HG02981 (cell line): ENCODE measurements at regions not wholly inside any gene's neighbourhood (a gene's known extent, or its start where the extent isn't known, plus 50 kb on each side); places are given as distances from the start of the nearest gene placed in this dataset.

ENCODE experiments used
- ATAC-seq: cut with Tn5 transposase; IDR thresholded peaks from one replicate; pipeline ENCODE4 v1.9.1; 2021; ENCODE audit warnings: mild to moderate bottlenecking, moderate library complexity; ENCODE audit not compliant: unreplicated experiment

DNA sequence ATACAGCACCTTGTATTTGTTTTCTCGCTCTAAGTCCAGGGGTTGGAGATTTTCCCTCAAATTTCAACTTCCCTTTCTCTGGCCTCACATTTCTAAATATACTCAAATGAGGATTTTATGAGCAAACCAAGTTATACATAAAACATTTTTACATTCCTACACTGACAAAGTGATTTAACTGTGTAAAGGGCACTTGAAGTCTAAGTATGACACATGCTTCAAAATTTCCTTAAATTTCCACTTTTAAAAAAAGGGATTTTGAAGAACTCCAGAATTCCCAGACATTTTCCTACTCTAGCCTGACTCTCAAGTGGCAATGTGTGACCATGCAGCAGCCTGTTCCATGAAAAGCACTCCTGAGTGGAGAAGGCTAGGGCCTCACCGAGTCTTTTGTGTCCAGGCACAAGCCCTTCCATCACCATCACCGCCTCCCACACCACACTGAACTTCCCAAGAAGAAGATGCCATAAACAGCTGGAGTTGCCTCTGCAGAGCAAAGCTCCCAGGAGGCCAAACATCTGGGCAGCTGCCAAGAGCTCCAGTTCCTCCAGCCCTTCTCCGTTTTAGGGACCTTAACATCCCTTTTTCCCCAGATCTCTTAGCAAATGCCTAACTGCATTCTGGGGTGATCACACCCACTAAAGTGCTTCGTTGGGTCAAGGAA lies 68.9 kb downstream of the NCR2 start:
- ATAC-seq, result no peak

DNA sequence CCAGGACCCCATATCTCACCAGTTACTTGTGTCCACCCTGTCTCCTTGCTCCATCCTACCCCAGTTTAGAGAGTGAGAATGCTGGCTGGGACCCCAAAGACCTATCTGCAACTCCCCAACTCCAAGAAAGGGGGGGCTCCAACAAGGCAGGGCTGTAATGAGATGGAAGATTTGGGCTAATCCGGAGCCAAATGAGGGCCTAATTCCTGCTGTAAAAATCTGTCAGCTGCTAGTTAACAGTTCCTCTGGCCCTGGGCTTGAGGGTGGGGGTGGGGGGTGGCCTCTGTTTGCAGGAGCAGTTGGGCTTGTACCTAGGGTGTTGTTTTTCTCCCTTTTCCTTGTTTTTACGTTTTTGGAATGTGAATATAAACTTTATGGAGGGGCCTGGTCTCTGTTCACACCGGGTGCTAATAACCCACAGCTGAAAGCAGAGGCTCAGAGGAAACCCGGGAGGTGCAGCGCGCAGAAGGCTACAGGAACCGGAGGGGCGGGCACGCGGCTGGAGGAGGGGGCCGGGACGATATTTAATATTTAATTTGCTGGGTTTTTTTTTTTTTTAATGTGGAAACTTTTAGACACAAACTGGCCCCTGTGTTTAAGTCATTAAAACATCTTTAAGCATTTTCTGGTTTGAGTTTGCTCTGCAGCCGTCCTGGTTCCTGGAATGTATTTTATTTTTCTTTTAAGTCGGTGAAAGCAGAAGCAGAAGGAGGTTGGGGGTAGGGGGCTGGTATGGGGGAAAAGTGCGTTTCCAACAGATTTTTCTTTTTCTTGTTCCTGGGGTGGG lies 70.7 kb downstream of the NCR2 start:
- no peak for ATAC-seq

DNA sequence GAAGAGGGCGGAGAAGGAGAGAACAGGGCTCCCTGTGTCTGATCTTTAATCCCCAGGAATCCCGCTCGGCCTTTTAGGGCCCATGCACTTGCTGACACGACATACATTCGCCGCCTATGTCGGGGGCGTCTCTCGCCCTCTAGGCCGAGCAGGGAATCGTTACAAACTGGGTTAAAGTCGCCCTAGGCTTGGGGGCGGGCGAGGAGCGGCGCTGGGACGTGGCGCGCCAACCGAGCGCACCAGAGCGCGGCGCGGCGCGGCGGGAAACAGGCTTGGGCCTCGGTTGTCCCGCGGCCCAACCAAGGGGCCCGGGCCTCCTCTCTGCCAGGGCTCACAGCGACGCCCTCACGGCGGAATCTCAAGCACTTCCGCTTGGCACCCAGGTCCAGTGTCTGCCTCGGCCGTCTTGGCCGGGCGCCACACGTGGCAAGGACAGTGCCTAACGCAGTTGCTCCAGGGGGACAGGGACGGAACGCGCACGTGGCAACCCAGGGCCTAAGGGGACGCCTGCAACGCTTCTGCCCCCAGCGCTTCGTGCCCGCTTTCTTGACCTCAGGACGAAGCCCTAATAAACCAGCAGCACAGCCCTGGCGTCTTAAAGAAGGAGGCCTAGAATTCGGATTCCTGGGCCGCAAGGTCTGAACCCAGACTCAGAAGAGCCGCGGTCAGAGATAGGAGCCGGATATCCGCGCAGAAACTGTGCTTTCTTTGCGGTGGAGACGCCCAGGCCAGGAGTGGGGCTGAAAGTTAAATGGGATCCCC lies 71.5 kb downstream of the NCR2 start:
- no peak for ATAC-seq

DNA sequence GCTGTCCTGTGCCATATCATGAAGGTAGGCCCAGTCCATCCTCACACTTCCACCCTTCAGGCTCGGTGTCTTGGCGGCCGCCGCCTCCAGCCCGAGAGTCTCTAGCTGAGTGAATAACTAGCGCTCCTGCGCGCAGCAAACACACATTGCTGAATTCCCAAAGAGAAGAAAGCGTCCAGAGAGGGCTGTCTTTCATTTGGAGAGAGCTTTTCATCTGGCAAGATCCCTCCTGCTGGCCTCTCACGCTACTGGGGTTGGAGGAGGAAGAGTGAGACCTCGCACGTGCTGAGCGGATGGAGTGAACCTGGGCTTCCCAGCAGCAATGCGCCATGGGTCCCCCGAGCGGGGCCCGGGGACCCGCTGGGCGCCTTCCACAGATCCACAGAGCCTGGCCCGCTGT lies 73.2 kb downstream of the NCR2 start:
- ATAC-seq, result no peak

DNA sequence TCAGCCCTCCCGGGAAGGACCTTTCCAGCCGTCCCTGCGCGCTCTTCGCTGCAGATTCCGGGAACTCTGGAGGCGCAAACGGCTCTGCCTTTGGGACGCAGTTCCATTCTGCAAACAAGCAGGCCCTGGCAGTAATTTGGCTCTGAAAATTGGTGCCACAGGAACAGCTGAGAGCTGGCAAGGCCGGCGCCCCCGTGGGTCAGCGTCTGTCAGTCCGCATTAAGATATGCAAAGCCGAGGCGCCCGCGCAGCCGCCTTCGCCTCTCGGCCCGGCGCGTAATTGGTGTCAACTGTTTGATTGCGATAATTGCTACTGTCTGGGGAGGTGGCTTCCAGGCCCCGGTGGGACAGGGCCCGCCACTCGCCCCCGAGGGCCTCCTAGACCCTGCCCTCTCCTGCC lies 73.6 kb downstream of the NCR2 start:
- ATAC-seq, result no peak

DNA sequence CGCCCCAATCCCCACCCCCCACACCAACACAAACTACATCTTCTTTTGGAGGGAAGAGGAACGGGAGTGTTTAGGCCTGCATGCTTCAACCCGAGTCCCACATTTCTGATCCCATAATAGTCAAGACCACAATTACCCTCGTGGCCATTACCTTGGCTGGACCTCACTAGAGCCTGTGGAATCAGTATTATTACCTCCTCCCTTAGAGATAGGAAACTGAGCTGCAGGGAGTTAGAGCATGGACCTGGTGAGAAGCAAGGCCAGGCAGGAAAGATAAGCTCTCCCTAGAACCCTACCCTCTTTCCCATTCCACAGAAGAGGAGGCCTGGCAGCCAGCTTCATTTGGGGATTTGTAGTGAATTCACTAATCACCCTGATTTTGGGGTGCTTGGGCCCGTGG lies 74.1 kb downstream of the NCR2 start:
- ATAC-seq, result no peak

DNA sequence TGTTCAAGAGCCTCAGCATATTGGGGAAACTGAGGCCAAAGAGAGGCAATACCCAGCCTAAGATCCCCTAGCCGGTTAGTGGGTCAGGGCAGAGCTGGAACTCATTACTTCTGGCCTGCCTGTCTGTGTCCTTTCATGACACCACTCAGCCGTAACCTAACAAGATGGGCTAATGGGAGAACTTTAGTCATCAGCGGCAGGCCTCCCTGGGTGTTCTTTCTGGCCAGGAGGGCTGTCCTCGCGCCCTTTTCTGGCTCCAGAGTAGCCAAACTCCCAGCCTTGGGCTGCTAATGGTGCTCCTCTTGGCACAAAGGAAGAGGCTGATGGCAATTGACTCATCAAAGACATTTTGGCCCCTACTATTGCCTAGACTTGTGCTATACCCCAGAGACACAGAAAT lies 76.6 kb downstream of the NCR2 start:
- ATAC-seq, result no peak

DNA sequence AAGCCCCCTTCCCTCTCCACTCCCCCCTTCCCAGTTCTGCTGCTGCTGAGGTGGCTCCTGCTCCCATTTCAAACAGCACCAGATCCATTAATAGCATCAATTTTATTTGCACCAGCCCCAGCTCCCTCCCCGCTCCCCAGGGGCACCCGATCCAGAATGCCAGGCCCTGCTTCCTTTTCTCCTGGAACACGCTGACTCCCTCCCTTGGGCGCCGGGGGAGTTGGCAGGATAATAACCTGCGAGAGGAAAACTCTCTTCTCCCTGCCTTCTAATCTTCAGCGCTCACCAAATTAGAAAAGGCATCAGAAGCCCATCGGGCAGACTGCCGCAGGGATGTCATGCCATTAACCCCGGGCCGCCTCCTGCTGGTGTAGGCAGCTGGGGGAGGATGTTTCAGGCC lies 77.8 kb downstream of the NCR2 start:
- ATAC-seq, result no peak

DNA sequence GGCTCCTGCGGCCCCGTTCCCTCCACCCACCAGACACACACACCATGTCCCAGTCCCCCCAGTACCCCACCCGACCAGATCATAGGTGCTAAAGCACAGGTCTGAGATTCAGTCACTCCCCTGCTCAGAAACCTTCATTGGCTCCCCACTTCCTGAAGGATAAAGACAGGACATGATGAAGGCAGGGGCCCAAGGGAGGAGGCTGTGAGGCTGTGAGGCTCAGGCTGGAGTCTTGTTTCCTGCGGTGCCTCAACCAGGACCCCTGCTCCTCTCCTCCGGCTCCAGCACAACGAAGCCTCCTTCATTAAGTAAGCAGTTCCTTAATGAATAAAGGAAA lies 81.1 kb downstream of the NCR2 start:
- ATAC-seq, result no peak

DNA sequence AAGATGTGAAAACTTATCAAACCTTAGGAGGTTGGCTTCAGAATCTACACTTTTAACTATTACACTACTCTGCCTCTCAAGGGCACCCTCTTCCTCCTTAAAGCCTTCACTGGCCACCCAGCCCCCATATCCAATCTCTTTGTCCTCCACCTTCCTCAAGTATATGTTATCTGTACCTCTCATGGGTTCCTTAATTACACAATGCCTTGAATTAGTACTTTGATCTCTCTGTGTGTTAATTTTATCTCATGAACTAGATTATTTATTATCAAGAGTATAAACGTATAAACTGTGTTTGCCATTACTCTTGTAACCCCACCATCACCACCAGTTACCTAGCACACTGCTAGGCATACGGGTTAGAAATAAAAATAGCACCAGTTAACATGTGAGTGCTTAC lies 83.3 kb downstream of the NCR2 start:
- ATAC-seq, result no peak

DNA sequence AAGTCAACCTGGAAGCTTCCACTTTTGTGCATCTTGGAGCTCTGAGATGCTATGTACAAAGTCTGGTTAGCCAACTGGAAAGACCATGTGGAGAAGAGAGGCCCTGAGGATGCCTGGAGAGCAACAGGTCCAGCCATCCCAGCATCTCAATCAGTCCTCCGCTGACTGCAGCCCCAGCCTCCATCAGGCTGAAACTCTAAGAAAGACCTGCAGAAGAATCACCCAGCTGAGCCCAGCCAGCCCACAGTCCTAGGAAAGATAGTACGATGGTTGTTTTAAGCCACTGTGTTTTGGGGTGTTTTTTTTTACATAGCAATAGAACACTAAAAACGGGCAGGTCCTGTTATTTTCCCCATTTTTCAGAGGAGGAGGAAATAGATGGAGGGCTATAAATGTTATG lies 84.0 kb downstream of the NCR2 start:
- ATAC-seq, result no peak

DNA sequence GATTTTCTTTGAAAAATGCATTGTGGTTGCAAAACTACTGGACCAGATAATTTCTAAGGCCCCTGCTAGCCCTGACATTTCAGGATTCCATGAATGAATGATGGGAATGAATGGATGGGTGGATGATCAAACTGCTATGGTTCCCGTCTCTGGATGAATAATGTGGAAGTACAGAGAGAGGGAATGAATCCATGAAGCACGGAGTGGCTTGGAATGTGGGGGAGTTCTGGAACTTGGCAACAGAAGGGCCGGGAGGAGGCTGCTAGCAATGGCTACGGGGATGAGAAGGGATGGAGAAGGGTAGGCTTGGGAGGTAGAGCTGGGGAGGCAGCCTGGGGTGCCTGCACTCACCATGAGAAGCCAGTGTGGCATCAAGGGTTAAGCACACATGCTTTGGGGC lies 84.8 kb downstream of the NCR2 start:
- ATAC-seq, result no peak

DNA sequence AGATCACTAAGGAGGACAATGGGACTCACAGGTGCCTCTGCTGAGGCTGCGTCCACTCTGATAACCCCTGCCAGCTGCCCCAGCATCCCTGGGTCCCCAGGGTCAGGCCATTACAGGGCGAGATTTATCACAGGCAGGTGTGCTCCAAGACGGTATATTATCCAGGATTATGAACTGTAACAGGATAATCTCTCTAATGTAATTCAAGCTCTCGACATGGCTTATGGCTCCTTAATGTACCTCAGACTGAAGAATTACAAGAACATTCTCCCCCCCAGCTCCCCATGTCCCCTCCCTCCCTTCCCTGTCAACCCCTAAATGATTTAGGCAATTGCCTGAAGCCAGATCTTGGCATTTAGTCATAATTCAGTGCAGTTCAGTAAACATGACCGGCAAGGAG lies 86.8 kb downstream of the NCR2 start:
- no peak for ATAC-seq

DNA sequence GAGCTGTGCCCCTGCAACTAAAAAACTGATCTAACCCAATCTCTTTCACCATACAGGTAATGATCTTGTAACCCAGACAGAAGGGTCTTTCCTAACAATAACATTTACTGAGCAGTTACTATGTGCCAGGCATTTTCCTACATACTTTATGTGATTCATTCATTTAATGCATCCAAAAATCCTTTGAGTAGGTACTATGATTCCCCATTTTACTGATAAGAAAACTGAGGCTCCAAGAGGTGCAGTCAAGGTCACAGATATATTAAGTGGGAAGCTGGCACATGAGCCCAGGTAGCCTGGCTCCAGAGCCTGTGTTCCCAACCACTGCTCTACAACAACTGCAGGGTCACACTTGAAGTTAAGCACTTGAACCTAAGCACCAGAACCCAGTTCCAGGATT lies 87.6 kb downstream of the NCR2 start:
- ATAC-seq, result no peak

DNA sequence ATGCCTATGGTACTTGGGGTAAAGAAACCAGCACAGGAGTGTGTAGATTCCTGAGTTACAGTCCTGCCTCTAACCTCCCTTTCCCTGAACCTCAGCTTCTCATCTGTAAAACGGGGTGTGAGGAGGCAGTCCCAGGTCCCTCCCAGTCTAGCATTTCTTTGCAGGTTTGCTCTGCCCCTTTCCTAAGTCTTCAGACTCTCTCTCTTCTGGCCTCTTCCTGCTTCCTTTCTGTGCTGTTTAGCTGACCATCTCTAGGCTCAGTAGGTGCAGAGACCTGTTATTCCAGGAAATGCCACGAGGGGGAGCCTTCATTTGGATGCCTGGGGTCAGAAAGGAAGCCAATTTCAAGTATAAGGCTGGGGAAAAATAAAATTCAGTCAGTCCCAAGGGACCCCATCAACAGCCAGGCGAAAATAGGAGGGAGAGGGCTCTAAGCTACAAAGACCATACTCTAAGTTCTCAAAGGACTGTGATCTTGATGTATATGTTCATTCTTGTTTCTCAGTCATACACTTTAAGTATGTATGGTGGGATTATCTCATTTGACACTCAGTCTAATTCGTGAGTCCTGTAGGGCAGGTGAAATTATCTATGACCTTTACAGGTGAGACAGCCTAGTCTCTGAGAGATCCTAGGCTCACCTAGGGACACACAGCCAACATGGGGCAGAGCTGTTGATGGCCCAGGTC lies 89.1 kb downstream of the NCR2 start:
- peak; percentile 54 for ATAC-seq

DNA sequence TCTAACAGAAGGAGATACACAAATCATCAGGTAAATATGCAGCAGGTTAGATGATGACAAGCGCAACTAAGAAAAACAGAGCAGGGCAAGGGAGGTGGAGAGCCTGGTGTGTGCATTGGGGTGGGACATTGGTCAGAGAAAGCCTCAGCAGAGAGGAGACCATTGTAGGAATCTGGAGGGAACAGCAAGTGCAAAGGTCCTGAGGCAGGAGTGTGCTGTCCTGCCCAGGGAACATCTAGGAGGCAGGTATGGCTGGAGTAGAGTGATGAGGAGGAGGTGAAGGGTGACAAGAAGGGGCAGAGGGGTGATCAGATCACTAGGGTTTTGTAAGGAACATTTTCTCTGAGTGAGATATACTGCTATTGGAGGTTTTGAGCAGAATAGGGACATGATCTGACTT lies 90.1 kb downstream of the NCR2 start:
- no peak for ATAC-seq

DNA sequence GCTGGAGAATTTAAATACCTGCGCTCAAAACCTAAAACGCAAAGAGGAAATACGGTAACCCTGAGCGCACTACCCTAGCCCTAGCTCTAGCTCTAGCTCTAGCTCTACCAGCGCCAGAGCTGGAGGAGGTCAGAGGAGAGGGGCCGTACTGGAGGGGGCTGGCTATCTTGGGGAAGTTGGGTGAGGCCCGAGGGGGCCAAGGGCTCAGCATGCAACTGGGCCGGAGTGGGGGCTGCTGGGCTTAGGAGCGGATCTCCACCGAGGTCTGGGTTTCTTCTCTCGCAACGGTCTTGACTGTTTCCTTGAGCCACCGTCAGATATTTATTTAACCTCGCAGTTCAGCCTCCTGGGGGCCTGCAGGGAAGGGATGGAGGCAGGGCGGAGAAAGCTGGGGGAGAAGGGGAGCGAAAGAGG lies 91.0 kb downstream of the NCR2 start:
- no peak for ATAC-seq

DNA sequence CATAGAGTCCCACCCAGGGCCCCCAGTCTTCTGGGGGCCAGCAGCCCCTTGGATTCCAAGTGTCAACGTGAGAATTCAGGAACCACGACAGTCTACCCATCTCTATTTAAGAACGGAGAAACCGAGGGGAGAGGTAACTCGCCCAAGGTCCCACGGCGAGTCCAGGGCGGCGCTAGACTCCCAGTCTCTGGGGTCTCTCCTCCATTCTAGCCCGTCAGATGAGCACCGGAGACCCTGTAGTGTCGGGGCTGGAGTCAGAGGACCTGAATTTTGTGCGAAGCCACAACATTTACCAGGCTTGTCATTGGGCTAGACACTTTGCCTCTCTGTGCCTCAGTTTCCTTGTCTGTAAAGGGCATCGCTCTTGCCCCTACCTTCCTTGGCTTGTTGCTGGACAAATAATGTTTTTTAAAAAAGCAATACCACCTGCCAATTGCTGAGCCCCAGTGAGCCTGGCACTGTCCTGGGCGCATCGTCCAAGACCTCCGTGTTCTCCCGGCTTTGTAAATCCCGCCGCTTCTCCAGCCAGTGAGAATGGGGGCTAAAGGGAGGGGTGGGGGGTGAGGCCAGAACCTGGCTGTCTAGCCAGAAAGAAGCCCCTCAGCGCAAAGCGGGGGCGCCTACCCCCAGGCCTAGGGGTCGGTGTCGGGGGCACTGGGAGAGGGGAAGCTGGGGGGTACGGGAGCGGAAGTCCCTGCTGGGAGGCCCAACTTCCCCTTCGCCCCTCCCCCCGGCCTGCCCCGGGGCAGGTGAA lies 91.7 kb downstream of the NCR2 start:
- no peak for ATAC-seq

DNA sequence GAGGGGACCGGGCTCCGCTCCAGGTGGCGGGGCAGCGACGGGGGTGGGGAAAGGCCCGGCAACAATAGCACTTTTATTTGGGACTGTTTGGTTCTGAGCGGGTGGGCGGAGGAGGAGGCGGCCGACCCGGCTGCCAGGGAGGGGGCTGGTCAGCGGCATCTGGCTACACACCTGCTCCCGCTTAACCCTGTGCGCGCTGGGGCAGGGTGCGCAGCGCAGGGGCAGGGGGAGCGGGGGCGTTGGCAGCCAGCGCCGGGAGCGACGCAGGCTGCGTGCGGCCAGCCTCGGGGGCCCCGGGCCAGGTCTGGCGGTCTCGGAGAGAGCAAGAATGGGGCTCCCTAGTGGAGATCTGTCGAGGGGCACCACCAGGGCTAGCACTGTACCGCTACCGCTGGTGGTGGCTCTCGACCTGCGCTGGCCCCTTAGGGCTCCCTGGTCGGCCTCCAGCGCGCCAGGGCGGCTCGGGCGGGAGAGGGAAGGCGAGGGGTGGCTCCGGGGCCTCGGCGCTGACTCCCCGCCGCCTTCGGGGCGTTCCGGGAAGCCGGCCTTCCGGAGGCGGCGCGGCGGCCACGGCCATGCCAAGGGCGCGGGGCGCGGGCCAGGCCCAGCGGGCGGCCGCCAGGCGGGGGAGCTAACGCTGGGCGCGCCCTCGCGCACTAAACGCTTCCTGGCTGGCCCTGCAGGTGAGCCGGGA lies 92.4 kb downstream of the NCR2 start:
- ATAC-seq, result no peak

DNA sequence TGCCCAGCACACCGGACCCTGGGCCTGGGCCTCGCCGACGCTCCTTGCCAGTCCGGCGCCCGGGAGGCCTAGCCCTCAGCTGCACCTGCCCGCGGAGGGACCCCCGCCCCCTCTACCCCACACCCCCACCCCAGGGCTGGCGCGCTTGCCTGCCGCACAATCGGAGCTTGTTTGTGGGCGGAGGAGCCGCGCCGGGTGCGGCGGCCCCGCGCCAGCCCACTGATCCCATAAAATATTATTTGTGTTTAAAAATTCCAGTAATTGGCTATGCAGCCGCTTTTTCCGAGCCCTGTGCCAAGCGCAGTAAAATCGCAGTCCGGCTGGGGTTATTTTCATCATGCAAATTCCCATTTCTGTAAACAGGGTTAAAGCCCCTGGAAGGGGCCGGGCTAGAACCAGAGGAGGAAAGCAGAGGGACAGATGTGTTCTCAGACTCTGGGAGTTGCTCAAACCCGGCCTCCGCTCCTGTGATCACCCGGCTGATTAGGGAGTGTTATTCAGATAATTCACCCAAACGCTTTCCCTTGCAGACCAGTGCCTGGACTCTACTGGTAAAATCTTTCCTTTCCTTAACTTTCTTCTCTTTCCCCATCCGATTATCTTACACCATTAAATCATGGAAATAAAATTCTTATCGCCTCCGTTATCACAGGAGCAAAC lies 93.1 kb downstream of the NCR2 start:
- no peak for ATAC-seq
